ENCODE measurements at regions not wholly inside any gene's neighbourhood (a gene's known extent, or its start where the extent isn't known, plus 50 kb on each side); places are given as distances from the start of the nearest gene placed in this dataset.

- TF ChIP-seq POLR2A (IDR thresholded peaks at IDR 0.05) (no peak), CTCF (IDR thresholded peaks at IDR 0.05) (no peak)
These were observed 256.6 kb upstream of the ARRDC3 start for GRCh38 chr5:91639744-91640143.

Measured in thyroid gland (tissue), 4 donors.